HUDEP-2 (cell line): ENCODE measurements at regions not wholly inside any gene's neighbourhood (a gene's known extent, or its start where the extent isn't known, plus 50 kb on each side); places are given as distances from the start of the nearest gene placed in this dataset.

Experiments used
- DNase-seq, 76 experiments: peaks; one replicate each; lab custom pipeline; 2025; ENCODE audit not compliant: unreplicated experiment in 76 of 76; lab: John Stamatoyannopoulos, UW

GRCh38 chr13:44117816-44118215 is 238.1 kb downstream of the LACC1 start:
- DNase-seq = no peak

- no peak for DNase-seq
Observed at GRCh38 chr13:44118881-44119280, 239.2 kb downstream of the LACC1 start.

- DNase-seq = no peak
Observed at GRCh38 chr13:44120043-44120442, 240.3 kb downstream of the LACC1 start.

- DNase-seq = no peak
Observed at GRCh38 chr13:44120849-44121755, 241.4 kb downstream of the LACC1 start.

GRCh38 chr13:44124352-44124751 is 244.6 kb downstream of the LACC1 start:
- no peak for DNase-seq

GRCh38 chr13:44125943-44126469 is 246.3 kb downstream of the LACC1 start:
- no peak for DNase-seq

- no peak for DNase-seq
Observed at GRCh38 chr13:44128552-44129001, 245.0 kb upstream of the SERP2 start.

GRCh38 chr13:44129418-44129817 is 244.2 kb upstream of the SERP2 start:
- DNase-seq = no peak

GRCh38 chr13:44131069-44131614 is 242.5 kb upstream of the SERP2 start:
- no peak for DNase-seq

GRCh38 chr13:44132710-44133109 is 240.9 kb upstream of the SERP2 start:
- DNase-seq = no peak

- DNase-seq = no peak
Observed at GRCh38 chr13:44133626-44134025, 240.0 kb upstream of the SERP2 start.

- no peak for DNase-seq
Observed at GRCh38 chr13:44135566-44135965, 238.1 kb upstream of the SERP2 start.

GRCh38 chr13:44136696-44137268 is 236.8 kb upstream of the SERP2 start:
- no peak for DNase-seq

GRCh38 chr13:44137466-44137865 is 236.2 kb upstream of the SERP2 start:
- DNase-seq = no peak

- no peak for DNase-seq
Observed at GRCh38 chr13:44140146-44140545, 233.5 kb upstream of the SERP2 start.

- peak in 1 of 76 experiments; percentile 5 for DNase-seq
Observed at GRCh38 chr13:44140888-44141724, 232.5 kb upstream of the SERP2 start.

- DNase-seq = peak; percentile 7 to 98 (median 92)
Observed at GRCh38 chr13:44141725-44142539, 231.7 kb upstream of the SERP2 start.

- DNase-seq = no peak
Observed at GRCh38 chr13:44142540-44142867, 231.1 kb upstream of the SERP2 start.

- peak in 50 of 76 experiments; percentile 1 to 82 (median 45) for DNase-seq
Observed at GRCh38 chr13:44142941-44143665, 230.5 kb upstream of the SERP2 start.
